Natural killer cell (primary cell): ENCODE measurements at regions not wholly inside any gene's neighbourhood (a gene's known extent, or its start where the extent isn't known, plus 50 kb on each side); places are given as distances from the start of the nearest gene placed in this dataset.

Experiments used
- ATAC-seq, 3 donors: fragments of 150-1000 bp in 2 of 3; fragments of 200-7000 bp in 1 of 3; cut with Tn5 transposase; 1 replicate in 1 of 3; 2 replicates in 2 of 3; pipeline ENCODE4 v1.10.0; 2021; ENCODE audit warnings: mild to moderate bottlenecking in 2 of 3, moderate library complexity in 2 of 3
- DNase-seq, 2 donors: peaks; one replicate each; pipeline versions ENCODE4 v3.0.0 to v3.0.0-alpha.2; 2013 to 2021; ENCODE audit warnings: mixed read lengths in 1 of 2
- H3K27ac ChIP-seq: one replicate; pipeline ENCODE4 v1.5.1; 2013; ENCODE audit warnings: mild to moderate bottlenecking, low read length
- H3K27me3 ChIP-seq: one replicate; pipeline ENCODE4 v1.6.1; 2013; ENCODE audit warnings: low read length; ENCODE audit not compliant: control insufficient read depth, insufficient read depth
- H3K36me3 ChIP-seq: one replicate; pipeline ENCODE4 v1.6.1; 2013; ENCODE audit warnings: low read length; ENCODE audit not compliant: control insufficient read depth, insufficient read depth
- H3K4me1 ChIP-seq: one replicate; pipeline ENCODE4 v1.6.1; 2013; ENCODE audit warnings: low read length; ENCODE audit not compliant: control insufficient read depth, insufficient read depth
- H3K4me3 ChIP-seq: one replicate; pipeline ENCODE4 v1.5.1; 2013; ENCODE audit warnings: low read length
- H3K9me3 ChIP-seq: one replicate; pipeline ENCODE4 v1.6.1; 2013; ENCODE audit warnings: low read length; ENCODE audit not compliant: control insufficient read depth, insufficient read depth
- H3K27ac Mint-ChIP-seq, 2 donors: one replicate each; pipeline ENCODE4 v1.8.0; 2022; ENCODE audit warnings: mild to moderate bottlenecking in 2 of 2, mixed read lengths in 2 of 2, moderate library complexity in 1 of 2
- H3K27me3 Mint-ChIP-seq, 2 donors: one replicate each; pipeline ENCODE4 v1.8.0; 2022; ENCODE audit warnings: low read depth in 2 of 2, mixed read lengths in 2 of 2
- H3K36me3 Mint-ChIP-seq: one replicate; pipeline ENCODE4 v1.8.0; 2022; ENCODE audit warnings: mixed read lengths
- H3K4me1 Mint-ChIP-seq, 2 donors: one replicate each; pipeline ENCODE4 v1.8.0; 2022; ENCODE audit warnings: mixed read lengths in 2 of 2
- H3K4me3 Mint-ChIP-seq: one replicate; pipeline ENCODE4 v1.8.0; 2022; ENCODE audit warnings: mild to moderate bottlenecking, moderate library complexity, mixed read lengths
- H3K9me3 Mint-ChIP-seq, 2 donors: one replicate each; pipeline ENCODE4 v1.8.0; 2022; ENCODE audit warnings: mixed read lengths in 2 of 2
- CTCF ChIP-seq: fragments of 200-600 bp; IDR thresholded peaks from one replicate; pipeline ENCODE4 v1.8.0; 2022; ENCODE audit warnings: antibody characterized with exemption
- WGBS: methylation state at CpG from one replicate; pipeline ENCODE4 v1.1.7; 2013; ENCODE audit warnings: missing lambda C conversion rate; ENCODE audit not compliant: insufficient coverage; 5-methylcytosine and 5-hydroxymethylcytosine counted together
- intact Hi-C: fragments of 100-400 bp; cut with micrococcal nuclease; formaldehyde crosslinking; loops from one replicate; pipeline ENCODE4 v1.14.2; 2022

DNA sequence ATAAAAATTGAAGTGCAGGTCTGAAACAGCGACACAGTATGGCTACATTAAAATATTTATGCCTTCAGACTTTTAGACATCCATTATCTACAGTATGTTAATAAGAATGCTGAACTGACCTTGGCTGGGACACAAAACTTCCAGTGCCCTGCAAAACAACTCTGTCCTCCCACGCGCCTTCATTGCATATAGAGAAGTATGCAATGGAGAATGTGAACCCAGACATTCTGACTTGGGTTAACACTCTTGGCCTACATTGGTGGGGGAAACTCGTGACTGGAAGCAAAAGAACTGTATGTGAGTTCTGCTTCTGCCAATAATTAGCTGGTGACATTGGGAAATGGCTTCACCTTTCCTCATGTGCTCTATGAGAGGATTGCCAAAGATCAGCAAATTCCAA is 110.5 kb upstream of the SLC24A5 start:
- Mint-ChIP-seq H3K9me3 (no peaks in the 10 kb centered on the region), H3K27me3 (peaks cover 3 to 9% of the 10 kb centered on the region in 2 donors), H3K4me3 (no peak overlapping the region), H3K36me3 (no peaks in the 10 kb centered on the region), H3K27ac (no peak overlapping the region), H3K4me1 (no peaks in the 10 kb centered on the region)
- Histone ChIP-seq H3K4me3 (no peak overlapping the region), H3K4me1 (no peaks in the 10 kb centered on the region), H3K27ac (no peak overlapping the region), H3K27me3 (no peaks in the 10 kb centered on the region), H3K9me3 (no peaks in the 10 kb centered on the region), H3K36me3 (no peaks in the 10 kb centered on the region)
- TF ChIP-seq CTCF, result no peak
- no peak for ATAC-seq
- DNase-seq, result no peak
- 84% methylated on average over 4 of the region's 4 CpGs for WGBS
- intact Hi-C loops, result no loop called here

- ATAC-seq (no peak), DNase-seq (no peak)
- H3K4me1 Mint-ChIP-seq, result no peaks in the 10 kb centered on the region
- no peak overlapping the region for H3K4me3 ChIP-seq
- no peak overlapping the region for H3K27ac Mint-ChIP-seq
- 90% methylated on average over 3 of the region's 3 CpGs for WGBS
- no peaks in the 10 kb centered on the region for H3K36me3 Mint-ChIP-seq
- no peaks in the 10 kb centered on the region for H3K9me3 Mint-ChIP-seq
- no peaks in the 10 kb centered on the region for H3K36me3 ChIP-seq
- peaks cover 3 to 10% of the 10 kb centered on the region in 2 donors for H3K27me3 Mint-ChIP-seq
- H3K4me3 Mint-ChIP-seq, result no peak overlapping the region
- no peaks in the 10 kb centered on the region for H3K4me1 ChIP-seq
- H3K27me3 ChIP-seq, result no peaks in the 10 kb centered on the region
- H3K27ac ChIP-seq, result no peak overlapping the region
- H3K9me3 ChIP-seq, result no peaks in the 10 kb centered on the region
- intact Hi-C loops, result no loop called here
- no peak for TF ChIP-seq CTCF
Observed at GRCh38 chr15:48012191-48012590, 108.6 kb upstream of the SLC24A5 start.

GRCh38 chr15:48016865-48017264 is 103.9 kb upstream of the SLC24A5 start:
- Histone ChIP-seq H3K27ac (no peak overlapping the region), H3K9me3 (no peaks in the 10 kb centered on the region), H3K4me3 (no peak overlapping the region), H3K4me1 (no peaks in the 10 kb centered on the region), H3K36me3 (no peaks in the 10 kb centered on the region), H3K27me3 (no peaks in the 10 kb centered on the region)
- intact Hi-C loops, result no loop called here
- TF ChIP-seq CTCF, result no peak
- H3K4me3 Mint-ChIP-seq, result no peak overlapping the region
- H3K27me3 Mint-ChIP-seq, result peaks cover 3 to 10% of the 10 kb centered on the region in 2 donors
- H3K4me1 Mint-ChIP-seq, result no peaks in the 10 kb centered on the region
- no peaks in the 10 kb centered on the region for H3K9me3 Mint-ChIP-seq
- no peak overlapping the region for H3K27ac Mint-ChIP-seq
- H3K36me3 Mint-ChIP-seq, result no peaks in the 10 kb centered on the region
- ATAC-seq, result no peak
- WGBS, result 92% methylated on average over 3 of the region's 3 CpGs
- no peak for DNase-seq

GRCh38 chr15:48017747-48018146 is 103.0 kb upstream of the SLC24A5 start:
- no peaks in the 10 kb centered on the region for H3K27me3 ChIP-seq
- TF ChIP-seq CTCF, result no peak
- H3K4me1 ChIP-seq, result no peaks in the 10 kb centered on the region
- H3K4me3 ChIP-seq, result no peak overlapping the region
- WGBS, result 79% methylated on average over 3 of the region's 3 CpGs
- Mint-ChIP-seq H3K4me1 (no peaks in the 10 kb centered on the region), H3K27ac (no peak overlapping the region), H3K36me3 (no peaks in the 10 kb centered on the region), H3K4me3 (no peak overlapping the region), H3K9me3 (no peaks in the 10 kb centered on the region), H3K27me3 (peaks cover 3 to 10% of the 10 kb centered on the region in 2 donors)
- DNase-seq (no peak), ATAC-seq (no peak)
- intact Hi-C loops, result no loop called here
- H3K36me3 ChIP-seq, result no peaks in the 10 kb centered on the region
- H3K27ac ChIP-seq, result no peak overlapping the region
- no peaks in the 10 kb centered on the region for H3K9me3 ChIP-seq
